Hepatocyte (in vitro differentiated cells): ENCODE measurements at regions not wholly inside any gene's neighbourhood (a gene's known extent, or its start where the extent isn't known, plus 50 kb on each side); places are given as distances from the start of the nearest gene placed in this dataset.

ENCODE experiments used
- DNase-seq: peaks from one replicate; pipeline ENCODE4 v3.0.0-alpha.2; 2016; ENCODE audit warnings: low spot score
- H2AFZ ChIP-seq: fragments of 200-600 bp; sonication (generic); 2 replicates; pipeline ENCODE4 v1.6.0; 2016; ENCODE audit warnings: antibody characterized with exemption, mild to moderate bottlenecking
- H3K27ac ChIP-seq: fragments of 200-600 bp; sonication (generic); 2 replicates; pipeline ENCODE4 v1.5.1; 2016; ENCODE audit warnings: mild to moderate bottlenecking
- H3K27me3 ChIP-seq: fragments of 200-600 bp; sonication (generic); 2 replicates; pipeline ENCODE4 v1.6.1; 2016
- H3K36me3 ChIP-seq: fragments of 200-600 bp; sonication (generic); replicated peaks from 2 replicates; pipeline ENCODE4 v1.5.1; 2016; ENCODE audit warnings: low read depth; ENCODE audit not compliant: insufficient read depth
- H3K4me1 ChIP-seq: fragments of 200-600 bp; sonication (generic); 2 replicates; pipeline ENCODE4 v1.5.1; 2016; ENCODE audit warnings: mild to moderate bottlenecking, moderate library complexity; ENCODE audit not compliant: insufficient read depth
- H3K4me2 ChIP-seq: fragments of 200-600 bp; sonication (generic); 2 replicates; pipeline ENCODE4 v1.6.0; 2016
- H3K4me3 ChIP-seq: fragments of 200-600 bp; sonication (generic); 2 replicates; pipeline ENCODE4 v1.5.1; 2016; ENCODE audit warnings: mild to moderate bottlenecking
- H3K79me2 ChIP-seq: fragments of 200-600 bp; sonication (generic); 2 replicates; pipeline ENCODE4 v1.6.0; 2017; ENCODE audit warnings: mild to moderate bottlenecking
- H3K9me2 ChIP-seq: fragments of 200-600 bp; sonication (generic); replicated peaks from 2 replicates; pipeline ENCODE4 v1.6.0; 2017; ENCODE audit warnings: mild to moderate bottlenecking; ENCODE audit not compliant: insufficient read depth
- H3K9me3 ChIP-seq: fragments of 200-600 bp; sonication (generic); 2 replicates; pipeline ENCODE4 v1.5.1; 2016; ENCODE audit warnings: low read depth, mild to moderate bottlenecking
- H4K20me1 ChIP-seq: fragments of 200-600 bp; sonication (generic); 2 replicates; pipeline ENCODE4 v1.6.0; 2016; ENCODE audit warnings: mild to moderate bottlenecking; ENCODE audit not compliant: insufficient read depth, poor library complexity, severe bottlenecking
- EZH2 ChIP-seq: fragments of 200-600 bp; sonication (generic); IDR thresholded peaks from 2 replicates; pipeline ENCODE4 v1.6.1; 2016; ENCODE audit warnings: antibody characterized with exemption, mild to moderate bottlenecking, borderline replicate concordance
- EZH2phosphoT487 ChIP-seq: fragments of 200-600 bp; sonication (generic); IDR thresholded peaks from one replicate; pipeline ENCODE4 v1.6.1; 2018; ENCODE audit warnings: antibody characterized with exemption, mild to moderate bottlenecking, low read depth, moderate library complexity; ENCODE audit not compliant: unreplicated experiment, severe bottlenecking
- WGBS: methylation state at CpG from one replicate; pipeline ENCODE4 v1.1.6; 2016; ENCODE audit warnings: low lambda C conversion rate; ENCODE audit errors: missing lambda C conversion rate; 5-methylcytosine and 5-hydroxymethylcytosine counted together
- TF ChIP-seq, protein P1 (sequence below): fragments of 200-600 bp; sonication (generic); IDR thresholded peaks from 2 replicates; pipeline ENCODE4 v1.5.1; 2016; ENCODE audit warnings: antibody characterized with exemption, mild to moderate bottlenecking; ENCODE audit not compliant: poor library complexity

DNA sequence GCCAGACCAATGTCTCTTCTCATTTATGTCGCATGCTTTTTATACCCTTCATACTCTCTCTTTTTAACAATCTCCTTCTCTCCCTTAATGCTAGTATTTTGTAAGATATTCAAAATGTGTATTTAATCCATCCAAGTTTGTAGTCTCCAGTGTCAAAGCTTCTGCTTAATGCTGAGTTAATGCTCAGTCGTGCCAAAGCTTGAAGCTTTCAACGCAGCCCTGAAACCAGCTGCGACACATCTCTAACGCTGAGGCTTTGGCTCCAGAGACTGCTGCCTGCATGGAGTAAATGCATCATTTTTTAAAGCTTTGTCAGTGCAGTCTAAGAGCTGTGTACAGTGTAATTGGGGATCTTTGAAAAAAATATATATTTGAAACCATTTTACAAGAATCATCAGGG, 2108.8 kb upstream of the PIK3C3 start:
- no peak overlapping the region for H3K4me2 ChIP-seq
- DNase-seq: peak; percentile 13

GRCh38 chr18:39845631-39846030, 2109.4 kb upstream of the PIK3C3 start:
- Histone ChIP-seq H3K36me3 (no peaks in the 10 kb centered on the region), H3K79me2 (no peaks in the 10 kb centered on the region), H3K9me2 (no peaks in the 10 kb centered on the region), H3K9me3 (no peaks in the 10 kb centered on the region), H2AFZ (no peak overlapping the region), H3K4me3 (no peak overlapping the region), H3K27ac (no peak overlapping the region), H3K4me2 (no peak overlapping the region), H3K4me1 (peaks cover 7% of the 10 kb centered on the region), H4K20me1 (no peaks in the 10 kb centered on the region), H3K27me3 (peaks cover 8% of the 10 kb centered on the region)
- WGBS: 58% methylated on average over 1 of the region's 1 CpG
- no peak for TF ChIP-seq EZH2
- TF ChIP-seq, protein P1, sequence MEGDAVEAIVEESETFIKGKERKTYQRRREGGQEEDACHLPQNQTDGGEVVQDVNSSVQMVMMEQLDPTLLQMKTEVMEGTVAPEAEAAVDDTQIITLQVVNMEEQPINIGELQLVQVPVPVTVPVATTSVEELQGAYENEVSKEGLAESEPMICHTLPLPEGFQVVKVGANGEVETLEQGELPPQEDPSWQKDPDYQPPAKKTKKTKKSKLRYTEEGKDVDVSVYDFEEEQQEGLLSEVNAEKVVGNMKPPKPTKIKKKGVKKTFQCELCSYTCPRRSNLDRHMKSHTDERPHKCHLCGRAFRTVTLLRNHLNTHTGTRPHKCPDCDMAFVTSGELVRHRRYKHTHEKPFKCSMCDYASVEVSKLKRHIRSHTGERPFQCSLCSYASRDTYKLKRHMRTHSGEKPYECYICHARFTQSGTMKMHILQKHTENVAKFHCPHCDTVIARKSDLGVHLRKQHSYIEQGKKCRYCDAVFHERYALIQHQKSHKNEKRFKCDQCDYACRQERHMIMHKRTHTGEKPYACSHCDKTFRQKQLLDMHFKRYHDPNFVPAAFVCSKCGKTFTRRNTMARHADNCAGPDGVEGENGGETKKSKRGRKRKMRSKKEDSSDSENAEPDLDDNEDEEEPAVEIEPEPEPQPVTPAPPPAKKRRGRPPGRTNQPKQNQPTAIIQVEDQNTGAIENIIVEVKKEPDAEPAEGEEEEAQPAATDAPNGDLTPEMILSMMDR: no peak
- no peak for TF ChIP-seq EZH2phosphoT487
- DNase-seq: no peak

More for the DNA sequence above, 2108.8 kb upstream of the PIK3C3 start:
- WGBS: 50% methylated on average over 5 of the region's 5 CpGs
- Histone ChIP-seq H3K36me3 (no peaks in the 10 kb centered on the region), H3K9me2 (no peaks in the 10 kb centered on the region), H3K9me3 (no peaks in the 10 kb centered on the region), H3K79me2 (no peaks in the 10 kb centered on the region), H3K27ac (no peak overlapping the region), H4K20me1 (no peaks in the 10 kb centered on the region), H3K4me1 (peaks cover under 1% of the 10 kb centered on the region), H2AFZ (no peak overlapping the region), H3K27me3 (peaks cover 8% of the 10 kb centered on the region), H3K4me3 (no peak overlapping the region)
- TF ChIP-seq, protein P1: no peak
- TF ChIP-seq EZH2phosphoT487: peak; percentile 53

DNA sequence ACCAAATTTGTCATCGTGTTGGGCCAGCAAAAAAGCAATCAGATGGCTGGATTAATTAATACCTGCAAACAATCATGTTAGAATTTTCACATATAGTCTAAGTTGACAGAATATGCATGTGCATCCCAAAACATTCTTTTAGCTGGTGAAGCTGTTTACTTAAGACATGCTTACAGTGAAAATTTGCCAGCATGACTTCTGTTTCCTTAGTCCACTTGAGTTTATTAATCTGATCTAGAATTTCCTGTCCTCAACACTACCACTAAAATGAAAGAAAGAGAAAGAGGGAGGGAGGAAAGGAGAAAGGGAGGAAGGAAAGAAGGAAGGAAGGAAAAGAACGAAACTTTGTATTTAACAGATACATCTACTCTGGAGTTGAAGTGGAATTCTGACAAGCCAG, 2109.9 kb upstream of the PIK3C3 start:
- no peak for DNase-seq
- no peak overlapping the region for H3K4me2 ChIP-seq
- H3K9me3 ChIP-seq: no peaks in the 10 kb centered on the region
- no peak overlapping the region for H2AFZ ChIP-seq
- peaks cover 12% of the 10 kb centered on the region for H3K4me1 ChIP-seq
- no peaks in the 10 kb centered on the region for H4K20me1 ChIP-seq
- H3K27me3 ChIP-seq: peaks cover 8% of the 10 kb centered on the region
- H3K79me2 ChIP-seq: no peaks in the 10 kb centered on the region
- no peak overlapping the region for H3K4me3 ChIP-seq
- no peak overlapping the region for H3K27ac ChIP-seq
- no peaks in the 10 kb centered on the region for H3K36me3 ChIP-seq
- H3K9me2 ChIP-seq: no peaks in the 10 kb centered on the region
- WGBS: 77% methylated on average over 2 of the region's 2 CpGs
- TF ChIP-seq EZH2 (no peak), EZH2phosphoT487 (no peak)
- TF ChIP-seq, protein P1: no peak

GRCh38 chr18:39843546-39843945, 2111.5 kb upstream of the PIK3C3 start:
- H4K20me1 ChIP-seq: no peaks in the 10 kb centered on the region
- DNase-seq: no peak
- H3K27ac ChIP-seq: no peak overlapping the region
- no peak overlapping the region for H2AFZ ChIP-seq
- H3K9me3 ChIP-seq: no peaks in the 10 kb centered on the region
- H3K27me3 ChIP-seq: peaks cover 8% of the 10 kb centered on the region
- H3K36me3 ChIP-seq: no peaks in the 10 kb centered on the region
- no peaks in the 10 kb centered on the region for H3K9me2 ChIP-seq
- H3K4me3 ChIP-seq: no peak overlapping the region
- H3K79me2 ChIP-seq: no peaks in the 10 kb centered on the region
- 75% methylated on average over 4 of the region's 4 CpGs for WGBS
- H3K4me2 ChIP-seq: no peak overlapping the region
- peaks cover 12% of the 10 kb centered on the region for H3K4me1 ChIP-seq
- TF ChIP-seq EZH2 (no peak), EZH2phosphoT487 (no peak)
- TF ChIP-seq, protein P1: no peak
